ENCODE measurements at regions not wholly inside any gene's neighbourhood (a gene's known extent, or its start where the extent isn't known, plus 50 kb on each side); places are given as distances from the start of the nearest gene placed in this dataset.

GRCh38 chr5:81855591-81855990, 104.7 kb upstream of the SSBP2 start:
- no peak for DNase-seq (ENCODE audit: low read depth)

GRCh38 chr5:81854915-81855314, 104.0 kb upstream of the SSBP2 start:
- DNase-seq (ENCODE audit: low read depth): no peak

DNA sequence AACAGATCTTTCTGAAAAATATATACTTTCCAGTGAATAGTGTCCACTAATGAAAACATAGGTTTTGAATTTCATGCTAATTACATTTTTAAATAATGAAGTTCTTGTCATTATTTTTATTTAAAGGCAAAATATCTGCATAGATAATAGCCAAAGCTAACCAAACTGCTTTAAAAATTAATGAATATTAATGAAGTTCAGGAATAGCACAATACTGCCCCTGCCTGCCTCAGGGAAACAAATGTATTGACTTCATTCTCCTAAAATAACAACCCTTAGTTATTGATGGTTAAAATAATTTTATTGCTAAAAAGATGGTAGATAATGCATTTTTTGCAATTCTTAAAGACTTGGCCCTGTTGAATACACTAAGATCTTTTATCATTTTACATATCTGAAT, 103.6 kb upstream of the SSBP2 start:
- no peak for DNase-seq (ENCODE audit: low read depth)

GRCh38 chr5:81853030-81853357, 102.1 kb upstream of the SSBP2 start:
- no peak for DNase-seq (ENCODE audit: low read depth)

GRCh38 chr5:81852291-81853029, 101.6 kb upstream of the SSBP2 start:
- DNase-seq (ENCODE audit: low read depth): no peak

DNA sequence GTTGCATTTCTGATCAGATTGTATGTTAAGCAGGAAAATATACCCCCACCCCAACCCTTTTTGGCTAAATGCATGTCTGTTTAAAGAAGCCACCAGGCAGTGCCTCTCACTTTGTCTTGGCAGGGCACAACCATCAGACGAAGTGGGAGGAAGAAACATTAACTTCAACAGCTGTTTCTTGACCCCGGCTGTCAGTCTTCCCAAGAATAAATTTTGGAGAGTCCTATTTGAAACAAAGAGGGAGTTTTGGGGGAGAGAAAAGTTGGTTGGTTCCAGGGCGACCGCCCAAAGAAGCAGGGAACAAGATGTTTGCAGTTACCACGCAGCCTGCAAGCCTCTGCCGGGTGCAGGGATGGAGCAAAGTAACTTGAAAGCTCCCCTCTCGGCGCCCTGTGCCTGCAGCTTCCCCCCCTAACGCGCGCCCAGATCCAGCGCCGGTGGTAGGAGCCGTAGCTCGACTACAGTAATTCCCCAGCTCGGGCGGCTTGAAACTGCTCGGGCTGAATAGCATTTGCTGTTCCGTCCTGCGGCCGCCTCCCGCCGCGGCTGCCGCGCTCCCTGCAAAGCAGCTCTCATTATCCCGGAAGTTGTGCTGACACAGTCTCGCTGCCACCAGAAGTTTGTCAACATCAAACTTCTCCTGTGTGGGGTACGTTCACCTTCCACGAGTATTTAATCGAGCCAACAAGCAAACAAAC, 100.7 kb upstream of the SSBP2 start:
- peak; percentile 78 for DNase-seq (ENCODE audit: low read depth)

- DNase-seq (ENCODE audit: low read depth): no peak
Measured at GRCh38 chr5:81850501-81851357, 99.8 kb upstream of the SSBP2 start.

- no peak for DNase-seq (ENCODE audit: low read depth)
Measured at GRCh38 chr5:81849770-81850367, 99.0 kb upstream of the SSBP2 start.

DNA sequence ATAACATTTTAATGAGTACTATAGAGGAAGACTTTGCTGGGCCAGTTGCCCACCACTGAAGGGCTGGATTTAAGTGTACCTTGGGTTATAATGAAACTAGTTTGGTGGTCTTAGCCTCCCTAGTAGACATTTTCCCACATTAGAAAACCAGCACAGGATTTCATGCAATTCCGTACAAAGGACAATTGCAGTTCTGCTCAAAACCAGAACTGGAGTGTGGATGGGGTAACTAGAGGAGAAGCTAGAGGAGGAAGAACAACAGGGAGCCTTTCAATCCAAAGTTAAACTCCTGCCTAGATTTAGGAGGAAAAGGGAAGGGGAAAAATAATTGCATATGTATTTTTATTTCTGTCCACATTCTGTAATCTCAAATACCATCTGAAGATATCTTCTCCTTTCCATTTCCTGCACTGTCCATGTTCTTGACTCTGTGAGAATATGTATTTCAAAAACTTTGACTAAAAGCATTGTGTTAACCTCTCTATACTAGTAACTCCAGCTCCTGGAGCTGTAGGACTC, 97.5 kb upstream of the SSBP2 start:
- DNase-seq (ENCODE audit: low read depth): no peak

- no peak for DNase-seq (ENCODE audit: low read depth)
Measured at GRCh38 chr5:81846301-81846700, 95.4 kb upstream of the SSBP2 start.

GRCh38 chr5:81843845-81844244, 92.9 kb upstream of the SSBP2 start:
- DNase-seq (ENCODE audit: low read depth): no peak

- no peak for DNase-seq (ENCODE audit: low read depth)
Measured at GRCh38 chr5:81842795-81843398, 92.0 kb upstream of the SSBP2 start.

DNA sequence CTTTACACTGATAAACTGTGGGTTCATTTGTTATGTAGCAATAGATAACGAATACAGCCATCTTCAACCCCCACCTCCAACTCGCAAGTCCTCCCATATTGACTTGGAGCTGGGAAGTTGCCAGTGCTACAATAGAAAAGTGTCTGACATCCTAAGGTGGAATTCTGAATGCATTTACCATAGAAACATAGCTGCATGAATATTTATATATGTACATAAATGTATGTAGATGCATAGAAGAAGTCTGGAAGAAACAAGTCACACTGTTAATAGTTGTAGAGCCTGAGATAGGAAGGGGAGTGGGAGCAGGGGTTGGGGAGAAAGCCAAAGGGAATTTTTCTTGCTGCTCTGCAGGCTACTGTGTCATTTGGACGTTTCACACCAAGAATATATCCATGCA, 88.1 kb upstream of the SSBP2 start:
- no peak for DNase-seq (ENCODE audit: low read depth)

GRCh38 chr5:81838307-81838906, 87.5 kb upstream of the SSBP2 start:
- no peak for DNase-seq (ENCODE audit: low read depth)

- DNase-seq (ENCODE audit: low read depth): no peak
Measured at GRCh38 chr5:81837667-81838306, 86.9 kb upstream of the SSBP2 start.

DNA sequence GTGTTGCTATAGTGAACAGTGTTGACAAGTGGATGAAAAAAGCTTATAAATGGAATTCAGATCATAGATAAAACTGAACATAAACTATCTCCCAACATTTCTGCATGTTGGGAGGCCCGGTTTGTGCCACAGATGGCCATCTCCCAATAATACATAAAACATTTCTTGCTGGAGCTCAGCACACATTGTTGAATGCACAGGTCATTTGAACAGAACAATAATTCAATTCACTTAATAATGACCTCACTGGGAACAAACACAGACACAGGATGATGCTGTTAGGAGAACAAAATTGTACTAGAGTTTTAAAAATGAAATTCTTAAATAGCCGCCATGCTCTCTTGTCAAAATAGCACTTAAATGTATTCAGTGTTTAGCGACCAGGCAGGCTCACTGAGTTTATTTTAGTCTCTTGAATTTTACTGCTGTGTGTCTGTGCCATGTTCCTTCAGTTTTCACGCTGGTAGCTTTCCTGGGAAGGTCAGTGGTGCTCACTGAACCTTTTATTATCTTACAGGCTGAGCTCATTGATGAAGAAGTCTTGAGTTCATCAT, 85.0 kb upstream of the SSBP2 start:
- DNase-seq (ENCODE audit: low read depth): no peak

DNA sequence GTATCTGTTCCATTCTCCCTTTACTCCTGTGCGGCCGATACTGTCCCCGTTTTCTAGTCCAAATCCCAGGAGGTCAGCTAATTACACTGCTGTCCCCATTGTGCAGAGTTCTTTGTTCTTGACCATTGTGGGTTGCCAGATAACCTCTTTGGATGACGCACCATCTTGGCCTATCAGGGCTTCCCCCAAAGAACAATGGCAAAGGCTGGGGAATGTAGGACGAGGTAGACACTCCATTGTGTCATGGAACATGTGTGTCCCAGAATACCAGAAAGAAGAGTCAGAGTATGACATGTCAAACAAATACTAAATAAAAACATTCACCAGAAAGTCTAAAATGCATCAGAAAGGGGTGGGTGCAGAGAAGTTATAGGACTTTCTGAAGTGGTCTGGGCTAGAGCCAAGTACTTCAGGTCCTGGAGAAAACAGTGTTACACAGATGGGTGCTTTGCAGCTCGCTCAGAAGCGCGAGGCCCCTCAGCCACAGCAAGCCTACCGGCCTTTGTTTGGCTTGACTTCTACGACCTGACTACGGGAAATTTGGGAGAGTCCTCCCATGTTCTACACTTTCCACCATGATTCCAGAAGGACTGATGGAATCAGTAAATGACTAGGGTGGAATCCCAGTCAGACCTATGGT, 83.2 kb upstream of the SSBP2 start:
- no peak for DNase-seq (ENCODE audit: low read depth)

GRCh38 chr5:81830596-81830995, 79.7 kb upstream of the SSBP2 start:
- DNase-seq (ENCODE audit: low read depth): no peak

DNA sequence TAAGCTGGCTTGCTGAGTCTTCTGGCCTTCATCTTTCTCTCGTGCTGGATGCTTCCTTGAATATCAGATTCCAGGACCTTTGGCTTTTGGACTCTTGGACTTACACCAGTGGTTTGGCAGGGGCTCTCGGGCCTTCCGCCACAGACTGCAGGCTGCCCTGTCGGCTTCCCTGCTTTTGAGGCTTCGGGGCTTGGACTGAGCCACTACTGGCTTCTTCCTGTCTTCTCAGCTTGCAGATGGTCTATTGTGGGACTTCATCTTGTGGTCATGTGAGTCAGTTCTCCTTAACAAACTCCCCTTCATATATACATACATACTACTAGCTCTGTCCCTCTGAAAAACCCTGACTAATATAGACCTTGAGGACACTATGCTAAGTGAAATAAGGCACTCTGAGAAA, 78.3 kb upstream of the SSBP2 start:
- no peak for DNase-seq (ENCODE audit: low read depth)

DNA sequence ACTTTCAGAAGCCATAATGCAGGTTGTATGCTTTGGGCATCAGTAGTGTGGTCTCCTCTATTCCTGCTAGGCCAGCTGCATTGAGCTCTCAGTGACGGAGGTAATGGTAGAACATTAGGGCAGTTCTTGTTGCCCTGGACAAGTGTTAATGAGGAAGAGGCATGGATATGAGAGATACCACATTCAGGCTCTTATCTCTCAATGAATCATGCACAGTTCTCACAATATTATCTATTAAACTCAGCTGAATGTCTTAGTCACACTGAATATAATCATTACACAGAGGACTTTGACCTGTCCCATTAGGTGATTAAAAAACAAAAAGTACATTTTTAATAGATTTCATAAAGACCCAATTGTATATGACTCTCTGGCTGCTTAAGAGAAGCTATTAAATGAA, 76.6 kb upstream of the SSBP2 start:
- no peak for DNase-seq (ENCODE audit: low read depth)
